SKM-1 treated with dmso at 0.1 percent for 144 hours (cell line): ENCODE measurements at regions not wholly inside any gene's neighbourhood (a gene's known extent, or its start where the extent isn't known, plus 50 kb on each side); places are given as distances from the start of the nearest gene placed in this dataset.
A peak's percentile ranks its signal among the peaks of the same experiment; 100 is the strongest.

Experiments
- DNase-seq: peaks from one replicate; lab custom pipeline; 2025; ENCODE audit not compliant: unreplicated experiment; lab: John Stamatoyannopoulos, UW

GRCh38 chr12:41777064-41777790 is 367.4 kb downstream of the GXYLT1 start:
- DNase-seq, result no peak

- no peak for DNase-seq
Measured at GRCh38 chr12:41772478-41772877, 372.2 kb downstream of the GXYLT1 start.

GRCh38 chr12:41769810-41770209 is 374.9 kb downstream of the GXYLT1 start:
- no peak for DNase-seq

GRCh38 chr12:41768456-41768855 is 376.2 kb downstream of the GXYLT1 start:
- DNase-seq, result no peak

- no peak for DNase-seq
Measured at GRCh38 chr12:41762691-41763090, 382.0 kb downstream of the GXYLT1 start.

DNA sequence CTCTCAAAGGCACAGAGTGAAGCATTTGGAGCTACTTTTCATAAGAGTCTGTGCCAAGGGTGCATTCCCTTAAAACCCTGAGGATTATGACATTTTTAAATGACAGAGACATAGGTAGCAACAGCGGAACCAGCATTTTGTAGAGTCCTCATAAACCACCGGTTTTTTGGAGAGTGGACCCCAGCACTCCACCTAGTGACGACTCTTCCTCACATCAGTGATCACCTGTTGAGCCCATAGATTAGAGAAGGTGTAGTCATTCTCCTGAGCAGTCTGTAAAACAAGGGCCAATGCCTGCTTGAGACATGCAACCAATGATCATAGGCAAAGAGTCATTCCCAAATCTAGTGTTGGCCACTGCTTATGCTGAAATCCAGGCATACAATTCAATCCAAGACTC is 399.1 kb downstream of the GXYLT1 start:
- no peak for DNase-seq

DNA sequence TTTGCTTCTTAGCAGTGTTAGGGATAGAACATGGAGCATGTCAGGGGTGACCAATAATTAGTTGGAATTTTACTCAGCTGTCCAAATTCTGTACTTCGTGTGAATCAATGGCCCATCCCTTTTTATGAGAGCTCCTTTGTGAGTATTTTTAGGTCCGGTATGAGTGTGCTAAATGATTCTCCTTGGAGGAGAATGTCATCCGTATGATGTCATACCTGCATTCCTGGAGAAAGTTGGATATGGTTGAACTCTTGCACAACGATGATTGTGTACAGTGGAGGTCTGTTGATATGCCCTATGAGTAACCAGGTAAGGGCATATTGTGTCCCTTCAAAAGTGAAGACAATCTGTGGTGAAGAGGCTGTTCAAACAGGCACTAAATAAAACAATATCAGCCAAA is 400.8 kb downstream of the GXYLT1 start:
- DNase-seq, result no peak

DNA sequence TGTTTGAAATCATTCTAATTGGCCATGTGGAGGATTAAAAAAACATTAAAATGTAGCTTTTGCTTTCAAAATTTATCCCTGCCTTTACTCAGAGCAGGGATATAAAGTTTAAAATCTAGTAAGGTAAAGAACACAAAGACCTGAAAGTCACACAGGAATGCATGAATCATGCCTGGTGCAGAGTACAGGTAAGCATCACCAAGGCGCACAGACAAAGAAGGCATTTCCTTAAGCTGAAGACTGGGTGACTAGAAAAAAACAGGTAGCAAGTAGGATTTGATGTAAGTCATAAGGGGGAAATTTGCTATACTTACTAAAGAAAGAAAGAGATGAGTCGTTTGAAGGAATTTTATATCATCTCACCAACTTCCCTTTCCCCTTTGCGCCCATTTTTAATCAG is 405.6 kb downstream of the GXYLT1 start:
- no peak for DNase-seq

DNA sequence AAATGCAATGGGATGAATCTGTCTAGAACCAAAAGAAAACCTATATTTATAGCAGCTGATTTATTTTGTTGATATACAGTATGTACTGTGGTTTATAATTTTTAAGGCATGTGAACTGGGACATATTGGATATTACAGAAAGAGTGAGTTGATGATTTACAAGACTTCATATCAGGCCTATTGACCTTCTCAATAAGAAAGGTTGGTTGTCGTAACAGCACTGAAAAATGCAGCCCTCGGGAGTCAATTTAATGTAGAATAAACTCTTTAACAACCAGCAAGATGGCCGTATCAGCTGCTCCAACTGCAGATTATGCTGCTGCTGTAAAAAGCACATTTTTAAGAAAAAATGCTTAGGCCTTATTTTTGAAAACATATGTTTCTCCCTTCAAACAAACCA is 407.3 kb downstream of the GXYLT1 start:
- no peak for DNase-seq

- DNase-seq, result no peak
Measured at GRCh38 chr12:41736436-41736835, 408.2 kb downstream of the GXYLT1 start.

- no peak for DNase-seq
Measured at GRCh38 chr12:41731691-41732090, 413.0 kb downstream of the GXYLT1 start.

DNA sequence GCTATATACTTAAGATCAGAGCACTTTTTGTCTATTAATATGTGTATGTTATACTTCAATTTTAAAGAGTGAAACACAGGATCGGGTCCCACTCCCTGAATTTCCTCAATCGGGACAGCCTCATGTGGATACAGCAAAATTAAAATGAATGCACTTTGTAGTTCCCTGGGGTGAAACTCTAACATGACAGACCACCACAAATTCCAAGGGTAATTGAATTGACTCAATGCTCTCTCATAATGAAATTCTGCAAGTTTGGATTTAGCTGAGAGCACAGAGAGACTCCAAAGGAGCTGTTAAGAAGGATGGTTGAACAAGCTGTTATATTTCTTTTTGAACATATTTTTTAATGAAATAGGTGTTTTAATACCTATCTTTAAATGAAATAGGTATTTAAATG is 413.6 kb downstream of the GXYLT1 start:
- no peak for DNase-seq

- peak; percentile 67 for DNase-seq
Measured at GRCh38 chr12:41724216-41724615, 420.5 kb downstream of the GXYLT1 start.

- no peak for DNase-seq
Measured at GRCh38 chr12:41719214-41719613, 425.5 kb downstream of the GXYLT1 start.

DNA sequence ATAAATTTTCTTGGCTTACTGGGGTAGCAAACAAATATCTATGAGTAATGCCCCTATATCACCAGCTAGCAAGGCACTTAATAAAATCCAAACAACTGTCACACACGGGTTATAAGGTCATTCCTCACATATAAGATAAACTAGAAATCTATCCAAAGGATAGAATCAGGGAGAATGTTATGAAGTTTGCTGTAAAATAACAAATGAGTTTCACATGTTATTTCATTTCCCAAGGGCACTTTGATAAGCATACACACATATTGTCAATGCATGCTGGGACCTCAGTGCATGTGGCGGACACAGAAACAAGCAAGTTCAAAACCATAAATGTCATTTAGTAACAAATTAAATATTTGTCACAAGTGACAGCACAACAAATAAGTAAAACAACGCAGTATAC is 429.4 kb downstream of the GXYLT1 start:
- no peak for DNase-seq

- no peak for DNase-seq
Measured at GRCh38 chr12:41709463-41710285, 435.0 kb downstream of the GXYLT1 start.

DNA sequence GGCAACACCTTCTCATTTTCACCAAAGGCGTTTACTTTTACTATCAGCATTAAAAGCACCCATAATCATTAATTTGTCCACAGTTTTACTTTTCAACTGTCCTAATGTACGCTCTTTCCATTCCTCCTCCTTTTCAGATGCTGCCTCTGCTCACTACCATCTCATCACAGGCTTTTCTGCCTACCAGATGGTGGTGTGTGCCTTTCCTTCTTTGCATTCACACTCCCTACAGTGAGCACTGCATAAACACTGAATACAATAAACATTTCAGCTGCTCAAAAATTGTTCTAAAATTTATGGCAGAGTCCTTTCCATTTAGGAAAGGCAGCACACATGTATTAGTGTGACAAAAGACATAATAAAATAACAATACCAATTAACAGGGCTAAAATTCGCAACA is 435.7 kb downstream of the GXYLT1 start:
- no peak for DNase-seq

- no peak for DNase-seq
Measured at GRCh38 chr12:41706376-41706775, 438.3 kb downstream of the GXYLT1 start.

DNA sequence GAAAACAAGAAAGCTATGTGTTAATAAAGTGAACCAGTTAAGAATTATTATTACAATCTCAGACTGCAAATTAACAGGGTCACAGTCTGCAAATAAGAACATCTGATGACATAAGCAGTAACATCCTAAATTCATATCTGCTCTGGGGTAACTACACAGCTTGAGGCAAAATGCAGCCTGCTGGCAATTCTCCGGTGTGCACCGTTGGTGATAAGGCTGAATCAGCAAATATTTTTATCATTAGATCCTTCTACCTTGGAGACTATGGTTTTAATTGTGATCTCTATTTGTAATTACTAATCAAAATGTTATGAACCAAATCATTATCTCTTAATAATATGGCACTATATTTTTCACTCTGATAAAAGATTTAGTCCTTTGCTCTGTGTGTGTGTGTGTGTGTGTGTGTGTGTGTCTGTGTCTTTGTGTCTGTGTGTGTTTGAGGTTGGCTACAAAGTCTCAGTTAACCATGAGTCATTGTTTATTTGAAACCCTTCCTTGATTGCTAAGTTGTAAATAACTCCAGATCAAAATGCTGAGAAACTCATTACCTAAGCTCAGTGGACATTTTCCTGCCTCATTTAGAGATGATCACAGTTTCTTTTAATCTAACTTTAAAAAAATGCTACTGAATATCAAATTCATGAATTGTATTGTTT is 442.6 kb downstream of the GXYLT1 start:
- no peak for DNase-seq

DNA sequence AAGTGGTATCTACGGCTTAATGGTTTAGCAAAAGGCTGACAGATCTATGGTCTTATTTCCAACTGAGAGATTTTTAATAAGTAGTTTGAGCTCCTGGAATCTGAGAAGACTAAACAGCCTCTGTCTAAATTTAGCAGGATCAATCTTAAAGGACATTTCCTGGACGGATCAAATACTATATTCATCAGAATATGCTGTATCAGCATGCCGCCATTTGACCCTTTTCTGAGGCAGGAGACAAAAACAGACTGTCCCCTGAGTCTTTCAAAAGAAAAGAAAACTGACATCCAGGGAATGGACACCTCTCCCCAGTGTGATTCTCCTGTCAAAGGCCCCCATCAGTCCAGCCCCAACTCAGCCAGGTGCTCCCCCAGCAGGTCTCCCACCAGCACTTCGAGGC is 443.7 kb downstream of the GXYLT1 start:
- DNase-seq, result no peak

DNA sequence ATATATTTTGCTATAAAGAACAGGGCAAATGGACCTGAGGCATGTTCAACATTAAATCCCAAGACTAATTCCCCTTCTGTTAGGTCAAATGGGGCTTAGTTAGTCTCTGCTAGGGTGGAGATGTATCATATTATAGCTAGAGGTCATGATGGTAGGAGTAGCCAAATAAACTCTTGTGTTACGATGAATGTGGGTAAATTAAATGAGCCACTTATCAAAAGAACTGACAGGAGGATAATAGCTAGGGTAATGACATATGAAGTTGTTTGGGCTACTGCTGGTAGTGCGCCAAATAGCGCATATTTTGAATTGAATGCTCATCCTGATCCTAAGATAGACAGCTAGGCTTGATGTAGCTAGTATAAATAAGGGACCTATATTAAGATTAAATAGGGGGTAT is 445.0 kb downstream of the GXYLT1 start:
- no peak for DNase-seq

DNA sequence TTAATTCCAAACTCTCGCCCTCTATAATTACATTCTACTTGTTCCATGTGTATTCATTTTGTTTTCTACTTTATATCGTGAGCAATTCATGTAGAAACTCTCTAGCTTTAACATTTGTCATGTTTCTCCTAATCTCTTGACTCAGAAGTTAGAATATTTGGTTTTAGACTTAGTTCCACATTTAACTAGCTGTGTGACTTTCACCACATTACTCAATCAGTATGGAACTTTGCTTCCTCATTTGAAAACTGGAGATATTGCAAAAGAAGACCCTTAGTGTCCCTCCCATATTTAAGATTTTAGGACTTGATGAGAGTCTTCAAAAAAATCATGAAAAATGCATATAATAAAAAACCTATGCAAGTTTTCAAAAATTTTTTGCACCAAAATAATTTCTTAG is 447.5 kb downstream of the GXYLT1 start:
- peak; percentile 63 for DNase-seq
